Activated B cell treated with CpG ODN at 0.5 μM for 24 hours (primary cell): ENCODE measurements at regions not wholly inside any gene's neighbourhood (a gene's known extent, or its start where the extent isn't known, plus 50 kb on each side); places are given as distances from the start of the nearest gene placed in this dataset.

Experiments used
- ATAC-seq: fragments of 200-7000 bp; cut with Tn5 transposase; one replicate; pipeline ENCODE4 v1.10.0; 2021; ENCODE audit warnings: low read depth, mild to moderate bottlenecking, moderate library complexity
- CTCF ChIA-PET: fragments of 350-600 bp; sonication (Branson Sonifier 250); formaldehyde crosslinking; loops from one replicate; lab custom pipeline; 2021; ENCODE audit warnings: antibody characterized with exemption; lab: Charles Lee
- POLR2A ChIA-PET: fragments of 350-600 bp; sonication (Branson Sonifier 250); formaldehyde crosslinking; loops from one replicate; lab custom pipeline; 2021; ENCODE audit warnings: antibody characterized with exemption; lab: Charles Lee
- DNase-seq: peaks from one replicate; pipeline ENCODE4 v3.0.0; 2022
- H3K27ac Mint-ChIP-seq: one replicate; pipeline ENCODE4 v1.8.0; 2020; ENCODE audit warnings: mixed read lengths
- H3K27me3 Mint-ChIP-seq: one replicate; pipeline ENCODE4 v1.8.0; 2021; ENCODE audit warnings: mixed read lengths
- H3K36me3 Mint-ChIP-seq: one replicate; pipeline ENCODE4 v1.8.0; 2021; ENCODE audit warnings: low read depth, mixed read lengths
- H3K4me1 Mint-ChIP-seq: one replicate; pipeline ENCODE4 v1.8.0; 2021; ENCODE audit warnings: mixed read lengths
- H3K4me3 Mint-ChIP-seq: one replicate; pipeline ENCODE4 v1.8.0; 2020; ENCODE audit warnings: mild to moderate bottlenecking, mixed read lengths
- H3K9me3 Mint-ChIP-seq: one replicate; pipeline ENCODE4 v1.8.0; 2020; ENCODE audit warnings: mixed read lengths
- intact Hi-C: fragments of 100-400 bp; cut with micrococcal nuclease; formaldehyde crosslinking; loops from one replicate; pipeline ENCODE4 v1.15.1; 2024
- TF ChIP-seq, protein P1 (sequence below): fragments of 200-600 bp; IDR thresholded peaks from one replicate; pipeline ENCODE4 v1.8.0; 2022; ENCODE audit warnings: antibody characterized with exemption, mild to moderate bottlenecking

DNA sequence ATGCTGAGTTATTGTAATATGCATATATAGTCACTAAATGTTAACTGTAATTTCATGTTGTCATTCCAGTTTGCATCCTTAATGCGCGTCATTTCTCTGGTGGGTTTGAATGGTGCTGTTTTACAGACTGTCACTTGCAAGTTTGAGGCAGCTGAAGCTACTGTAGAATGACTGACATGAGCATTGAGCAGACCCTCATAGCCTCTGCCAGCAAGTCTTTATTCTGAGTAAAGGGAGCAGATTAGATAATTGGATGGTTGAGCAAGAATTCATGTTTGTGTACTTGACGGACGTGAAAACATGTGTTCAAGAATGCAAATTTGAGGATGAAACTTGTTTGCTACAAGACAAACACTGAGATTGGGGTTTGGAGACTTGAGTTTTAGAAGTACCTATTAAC, 854.8 kb upstream of the KLHL29 start:
- POLR2A ChIA-PET, result no interaction called here
- CTCF ChIA-PET, result no interaction called here
- Mint-ChIP-seq H3K36me3 (no peaks in the 10 kb centered on the region), H3K4me3 (no peak overlapping the region), H3K27me3 (no peaks in the 10 kb centered on the region), H3K4me1 (no peaks in the 10 kb centered on the region), H3K27ac (no peak overlapping the region), H3K9me3 (peaks cover 12% of the 10 kb centered on the region)
- TF ChIP-seq, protein P1, sequence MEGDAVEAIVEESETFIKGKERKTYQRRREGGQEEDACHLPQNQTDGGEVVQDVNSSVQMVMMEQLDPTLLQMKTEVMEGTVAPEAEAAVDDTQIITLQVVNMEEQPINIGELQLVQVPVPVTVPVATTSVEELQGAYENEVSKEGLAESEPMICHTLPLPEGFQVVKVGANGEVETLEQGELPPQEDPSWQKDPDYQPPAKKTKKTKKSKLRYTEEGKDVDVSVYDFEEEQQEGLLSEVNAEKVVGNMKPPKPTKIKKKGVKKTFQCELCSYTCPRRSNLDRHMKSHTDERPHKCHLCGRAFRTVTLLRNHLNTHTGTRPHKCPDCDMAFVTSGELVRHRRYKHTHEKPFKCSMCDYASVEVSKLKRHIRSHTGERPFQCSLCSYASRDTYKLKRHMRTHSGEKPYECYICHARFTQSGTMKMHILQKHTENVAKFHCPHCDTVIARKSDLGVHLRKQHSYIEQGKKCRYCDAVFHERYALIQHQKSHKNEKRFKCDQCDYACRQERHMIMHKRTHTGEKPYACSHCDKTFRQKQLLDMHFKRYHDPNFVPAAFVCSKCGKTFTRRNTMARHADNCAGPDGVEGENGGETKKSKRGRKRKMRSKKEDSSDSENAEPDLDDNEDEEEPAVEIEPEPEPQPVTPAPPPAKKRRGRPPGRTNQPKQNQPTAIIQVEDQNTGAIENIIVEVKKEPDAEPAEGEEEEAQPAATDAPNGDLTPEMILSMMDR, result no peak
- ATAC-seq, result no peak
- DNase-seq, result no peak
- intact Hi-C loops, result no loop called here

DNA sequence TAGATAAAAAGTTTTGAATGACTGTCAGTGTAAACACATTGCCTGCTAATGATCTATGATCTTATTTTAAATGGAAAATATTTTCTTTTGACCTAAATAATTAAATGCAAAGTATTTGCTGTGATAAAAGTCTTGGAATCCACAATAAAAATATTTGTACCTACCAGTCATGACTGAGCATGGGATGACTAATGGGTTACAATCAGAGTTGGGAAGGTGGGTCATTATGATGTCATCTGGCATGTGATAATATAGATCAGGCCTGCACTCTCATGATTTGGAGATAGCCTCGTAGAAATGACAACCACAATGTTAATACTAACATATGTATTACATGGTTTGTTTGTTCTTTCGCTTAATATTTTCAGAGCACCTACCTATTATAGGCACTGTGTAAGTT, 848.8 kb upstream of the KLHL29 start:
- Mint-ChIP-seq H3K27me3 (no peaks in the 10 kb centered on the region), H3K27ac (no peak overlapping the region), H3K36me3 (no peaks in the 10 kb centered on the region), H3K4me1 (no peaks in the 10 kb centered on the region), H3K9me3 (peaks cover 7% of the 10 kb centered on the region), H3K4me3 (no peak overlapping the region)
- ATAC-seq, result no peak
- TF ChIP-seq, protein P1, result no peak
- POLR2A ChIA-PET, result no interaction called here
- DNase-seq, result no peak
- intact Hi-C loops, result no loop called here
- CTCF ChIA-PET, result no interaction called here

DNA sequence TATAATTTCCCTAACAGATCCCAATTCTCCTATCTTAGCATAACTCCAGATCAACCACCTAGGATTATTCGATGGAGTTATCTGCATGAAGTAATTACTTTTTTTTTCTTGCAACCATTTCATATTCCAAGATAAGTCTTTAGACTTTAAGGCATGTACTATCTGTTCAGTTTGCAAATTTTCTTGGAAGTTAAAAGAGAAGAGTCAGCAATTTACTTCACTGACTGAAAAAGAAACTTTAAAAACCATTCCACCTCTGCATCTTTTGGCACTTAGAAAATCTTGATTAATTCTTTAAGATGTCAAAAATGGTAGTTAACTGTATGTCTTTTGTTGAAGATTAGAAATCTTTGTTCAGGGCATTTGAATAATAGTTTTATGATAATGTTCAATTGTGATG, 830.5 kb upstream of the KLHL29 start:
- DNase-seq (no peak), ATAC-seq (no peak)
- intact Hi-C loops, result no loop called here
- Mint-ChIP-seq H3K4me1 (no peaks in the 10 kb centered on the region), H3K27ac (no peak overlapping the region), H3K9me3 (peaks cover 2% of the 10 kb centered on the region), H3K36me3 (no peaks in the 10 kb centered on the region), H3K4me3 (no peak overlapping the region), H3K27me3 (no peaks in the 10 kb centered on the region)
- ChIA-PET POLR2A (no interaction called here), CTCF (no interaction called here)
- TF ChIP-seq, protein P1, result no peak

DNA sequence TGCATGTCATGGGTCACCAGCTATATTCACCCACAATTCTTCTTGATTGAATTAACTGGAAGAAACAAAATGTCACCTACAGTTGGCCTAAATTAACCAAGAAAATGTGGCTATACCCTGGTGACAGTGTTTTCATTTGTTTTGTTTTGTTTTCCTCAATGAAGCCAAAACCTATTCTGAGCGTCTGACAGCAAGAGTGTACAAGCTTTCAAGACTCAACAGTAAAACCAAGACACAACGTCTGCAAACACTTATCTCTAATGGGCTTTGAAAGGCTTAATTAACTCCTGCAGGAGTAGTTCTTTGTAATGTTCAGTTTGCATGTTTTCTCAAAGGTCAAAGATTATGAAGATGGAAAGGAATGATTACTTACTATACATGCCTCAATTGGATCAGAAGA, 827.6 kb upstream of the KLHL29 start:
- no peak for DNase-seq
- H3K27ac Mint-ChIP-seq, result no peak overlapping the region
- TF ChIP-seq, protein P1, result no peak
- ChIA-PET CTCF (no interaction called here), POLR2A (no interaction called here)
- no peaks in the 10 kb centered on the region for H3K9me3 Mint-ChIP-seq
- no peaks in the 10 kb centered on the region for H3K27me3 Mint-ChIP-seq
- H3K4me3 Mint-ChIP-seq, result no peak overlapping the region
- no peaks in the 10 kb centered on the region for H3K36me3 Mint-ChIP-seq
- no peaks in the 10 kb centered on the region for H3K4me1 Mint-ChIP-seq
- intact Hi-C loops, result no loop called here
- no peak for ATAC-seq

DNA sequence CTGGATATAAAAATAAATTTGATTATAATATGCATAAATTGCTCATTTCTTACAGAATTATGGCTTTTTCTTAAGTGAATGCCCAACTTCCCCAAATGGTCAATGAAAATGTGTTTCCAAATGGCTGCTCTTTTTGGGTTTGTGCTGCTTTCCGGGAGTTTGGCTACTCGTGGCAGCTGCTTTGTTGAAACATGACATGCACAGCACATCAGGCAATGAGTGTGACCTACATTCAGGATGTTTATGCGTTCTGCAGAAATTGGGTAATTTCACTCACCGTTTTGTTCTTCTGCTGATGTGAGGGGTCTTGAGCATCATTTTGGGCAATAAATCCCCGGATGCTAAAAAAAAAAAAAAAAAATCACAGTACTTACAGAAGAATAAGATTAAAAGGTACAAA, 825.0 kb upstream of the KLHL29 start:
- Mint-ChIP-seq H3K4me1 (no peaks in the 10 kb centered on the region), H3K27me3 (no peaks in the 10 kb centered on the region), H3K4me3 (no peak overlapping the region), H3K36me3 (no peaks in the 10 kb centered on the region), H3K9me3 (no peaks in the 10 kb centered on the region), H3K27ac (no peak overlapping the region)
- intact Hi-C loops, result no loop called here
- TF ChIP-seq, protein P1, result no peak
- no peak for ATAC-seq
- DNase-seq, result no peak
- ChIA-PET CTCF (no interaction called here), POLR2A (no interaction called here)
